Iris pigment epithelial cell (primary cell): ENCODE measurements at regions not wholly inside any gene's neighbourhood (a gene's known extent, or its start where the extent isn't known, plus 50 kb on each side); places are given as distances from the start of the nearest gene placed in this dataset.
A peak's percentile ranks its signal among the peaks of the same experiment; 100 is the strongest.
"Not testable (repeated sequence)": the region's sequence is repeated elsewhere in the genome, so short reads cannot be mapped to it uniquely, and the experiment has no call there.

Source experiments
- DNase-seq: peaks from one replicate; pipeline ENCODE4 v3.0.0-alpha.2; 2011; ENCODE audit warnings: low read depth

DNA sequence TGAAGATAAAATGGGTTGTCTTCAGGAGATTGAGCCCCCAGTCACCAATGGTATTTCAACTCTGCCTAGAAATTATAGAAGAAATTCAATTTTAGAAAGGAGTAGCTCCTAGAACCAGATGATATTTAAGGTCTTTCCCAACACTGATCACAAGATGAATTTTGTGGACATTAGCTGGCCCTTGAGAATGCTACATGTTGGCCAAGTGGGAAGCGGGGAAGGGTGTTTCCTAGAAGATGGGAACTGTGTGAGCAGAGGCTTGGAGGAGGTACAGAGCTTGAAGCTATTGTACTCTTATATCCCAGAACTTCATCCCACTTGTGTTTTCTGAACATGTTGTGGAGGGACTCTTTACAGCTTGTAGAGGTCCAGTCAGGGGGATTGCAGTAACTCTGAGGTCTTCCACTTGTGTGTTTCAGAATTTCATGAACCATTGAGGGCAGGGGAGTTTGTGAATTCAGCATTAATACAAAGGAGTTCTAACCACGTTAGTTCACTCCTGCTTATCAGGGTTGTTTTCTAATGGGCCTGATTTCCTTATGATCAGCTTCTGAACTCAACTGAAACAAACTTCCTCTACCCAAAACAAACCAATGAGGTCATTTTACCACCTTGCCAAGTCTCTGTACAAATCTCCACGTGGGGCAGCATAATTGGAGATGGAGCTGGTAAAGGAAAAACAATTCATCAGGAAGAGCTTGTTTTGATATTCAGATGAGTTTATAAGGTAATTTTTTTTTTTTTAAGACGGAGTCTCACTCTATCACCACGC, 152.6 kb upstream of the TPM1 start:
- peak; percentile 66 for DNase-seq

DNA sequence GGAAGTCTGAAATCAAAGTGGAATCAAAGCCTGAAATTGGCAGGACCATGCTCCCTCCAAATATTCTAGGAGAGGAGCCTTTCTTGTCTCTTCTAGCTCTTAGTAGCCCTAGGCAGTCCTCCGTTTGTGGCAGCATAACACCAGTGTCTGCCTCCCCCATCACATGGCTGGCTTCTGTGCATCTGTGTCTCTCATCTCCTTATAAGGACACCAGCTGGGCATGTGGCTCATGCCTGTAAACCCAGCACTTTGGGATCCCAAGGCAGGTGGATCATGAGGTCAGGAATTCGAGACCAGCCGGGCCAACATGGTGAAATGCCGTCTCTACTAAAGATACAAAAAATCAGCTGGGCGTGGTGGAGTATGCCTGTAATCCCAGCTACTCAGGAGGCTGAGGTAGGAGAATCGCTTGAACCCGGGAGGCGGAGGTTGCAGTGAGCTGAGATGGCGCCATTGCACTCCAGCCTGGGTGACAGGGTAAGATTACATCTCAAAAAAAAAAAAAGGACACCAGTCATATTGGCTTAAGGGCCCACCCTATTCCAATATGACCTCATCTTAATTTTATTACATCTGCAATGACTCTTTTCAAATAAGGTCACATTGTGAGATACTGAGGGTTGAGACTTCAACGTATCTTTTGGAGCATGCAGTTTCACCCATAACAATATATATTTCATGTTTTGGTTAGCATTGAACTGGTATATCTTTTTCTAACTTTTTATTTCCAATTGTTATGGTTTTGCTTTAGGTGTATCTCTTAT, 148.0 kb upstream of the TPM1 start:
- no peak for DNase-seq

DNA sequence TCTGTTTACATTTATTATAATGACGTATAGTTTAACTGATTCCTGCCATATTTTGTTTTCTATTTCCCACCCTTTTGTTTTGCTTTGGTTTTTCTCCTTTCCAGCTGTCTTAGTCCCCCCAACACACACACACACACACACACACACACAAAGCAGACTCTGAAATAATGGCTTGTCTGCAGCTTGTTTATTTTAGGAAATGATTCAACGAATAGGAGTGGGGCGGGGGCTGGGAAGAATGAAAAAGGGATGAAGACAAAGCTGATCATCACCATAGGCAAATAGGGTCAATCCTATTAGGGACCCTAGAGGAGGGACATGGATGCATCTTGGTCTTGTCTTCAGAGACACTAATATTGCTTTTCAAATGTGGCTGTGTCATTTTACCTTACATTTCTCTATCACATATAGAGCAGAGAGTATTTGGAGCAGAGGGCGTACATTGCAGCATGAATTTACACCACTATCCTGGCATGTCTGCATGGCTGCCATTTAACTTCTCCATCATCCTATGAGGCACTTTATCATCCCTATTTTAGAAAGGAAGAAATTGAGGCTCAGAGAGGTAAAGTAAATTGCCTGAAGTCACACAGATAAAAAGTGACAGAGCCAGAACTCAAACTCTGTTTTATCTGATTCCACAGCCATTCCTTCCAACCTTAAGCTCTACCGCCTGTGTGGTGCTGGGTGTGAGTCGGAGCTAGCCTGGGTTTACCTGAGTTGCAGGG, 147.2 kb upstream of the TPM1 start:
- DNase-seq = peak; percentile 87

- peak; percentile 91 for DNase-seq
These were observed 146.6 kb upstream of the TPM1 start for GRCh38 chr15:62895905-62896316.

- DNase-seq = no peak
These were observed 146.1 kb upstream of the TPM1 start for GRCh38 chr15:62896380-62896866.

DNA sequence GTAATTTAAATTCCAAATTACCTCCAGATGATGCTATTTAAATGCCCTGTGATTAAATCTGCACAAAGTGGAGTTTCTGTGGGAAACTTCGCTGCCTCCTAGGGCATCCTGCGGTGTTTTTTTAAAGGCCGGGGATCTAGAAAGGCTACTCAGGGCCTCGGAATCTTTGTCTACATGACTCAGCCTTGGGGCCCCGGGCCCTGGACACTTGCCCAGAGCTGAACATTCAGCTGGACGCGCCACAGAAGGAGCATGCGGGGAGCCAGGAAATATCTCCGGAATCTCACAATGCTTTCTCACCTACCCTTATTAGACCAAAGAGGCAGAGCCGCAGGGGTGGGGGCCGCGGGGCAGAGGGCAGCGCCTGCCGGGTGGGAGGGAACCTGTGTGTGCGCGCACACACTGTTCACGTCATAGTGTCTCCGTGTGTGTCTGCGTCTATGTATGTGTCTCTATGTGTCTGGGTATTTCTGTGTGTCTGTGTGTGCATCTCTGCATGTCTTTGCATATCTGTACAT, 145.5 kb upstream of the TPM1 start:
- DNase-seq = peak; percentile 99

- DNase-seq = no peak
These were observed 144.9 kb upstream of the TPM1 start for GRCh38 chr15:62897634-62898033.

DNA sequence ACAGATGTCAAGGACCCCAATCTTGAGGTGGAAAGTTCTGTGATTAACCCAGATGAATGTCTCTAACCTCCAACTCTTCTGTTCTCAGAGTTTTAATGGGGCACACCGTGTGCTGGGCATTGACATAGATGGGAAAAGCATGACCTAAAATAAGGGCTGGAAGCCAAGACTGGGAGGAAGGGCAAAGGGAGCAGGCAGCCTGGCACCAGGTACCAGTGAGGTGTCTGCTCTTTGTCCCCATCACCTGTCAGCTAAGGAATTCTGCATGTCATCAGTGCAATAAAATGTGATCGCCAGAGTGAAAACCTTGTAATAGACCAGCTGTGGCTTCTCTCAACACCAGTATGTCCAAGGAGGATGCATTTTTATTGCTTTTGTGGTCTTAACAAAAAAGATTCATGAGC, 143.5 kb upstream of the TPM1 start:
- no peak for DNase-seq

DNA sequence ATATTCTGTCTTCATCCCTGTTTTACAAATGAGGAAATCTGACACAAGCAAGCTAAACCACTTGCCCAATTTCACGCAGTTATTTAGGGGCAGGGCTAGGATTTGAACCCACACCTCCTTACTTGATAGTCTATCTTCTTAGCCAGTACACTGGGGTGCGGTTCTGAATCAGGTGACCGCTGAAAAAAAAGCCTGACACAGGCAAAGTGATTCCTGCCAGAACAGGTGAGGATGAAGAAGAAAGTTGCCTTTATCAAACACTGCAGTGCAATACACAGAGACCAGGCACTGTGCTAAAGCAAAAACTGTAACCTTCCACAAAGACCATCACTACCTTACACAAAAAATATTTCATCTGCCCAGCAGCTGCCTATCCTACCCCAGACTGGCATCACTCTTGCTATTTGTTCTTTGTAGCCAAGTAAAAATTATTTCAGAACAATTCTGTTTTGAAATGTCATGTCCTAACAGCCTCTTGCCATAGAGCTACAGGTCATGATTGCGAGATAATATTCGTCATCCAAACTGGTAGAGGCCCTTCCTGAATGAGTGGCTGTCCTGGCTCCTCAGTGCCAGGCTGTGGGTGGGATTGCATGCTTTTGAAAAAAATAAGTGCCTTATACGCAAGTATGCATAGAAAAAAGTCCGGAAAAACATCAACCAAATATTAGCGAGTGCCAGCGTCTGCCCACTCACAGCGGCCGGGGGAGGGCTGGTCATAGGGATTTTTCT, 142.3 kb upstream of the TPM1 start:
- no peak for DNase-seq

GRCh38 chr15:62901087-62901486, 141.5 kb upstream of the TPM1 start:
- no peak for DNase-seq

DNA sequence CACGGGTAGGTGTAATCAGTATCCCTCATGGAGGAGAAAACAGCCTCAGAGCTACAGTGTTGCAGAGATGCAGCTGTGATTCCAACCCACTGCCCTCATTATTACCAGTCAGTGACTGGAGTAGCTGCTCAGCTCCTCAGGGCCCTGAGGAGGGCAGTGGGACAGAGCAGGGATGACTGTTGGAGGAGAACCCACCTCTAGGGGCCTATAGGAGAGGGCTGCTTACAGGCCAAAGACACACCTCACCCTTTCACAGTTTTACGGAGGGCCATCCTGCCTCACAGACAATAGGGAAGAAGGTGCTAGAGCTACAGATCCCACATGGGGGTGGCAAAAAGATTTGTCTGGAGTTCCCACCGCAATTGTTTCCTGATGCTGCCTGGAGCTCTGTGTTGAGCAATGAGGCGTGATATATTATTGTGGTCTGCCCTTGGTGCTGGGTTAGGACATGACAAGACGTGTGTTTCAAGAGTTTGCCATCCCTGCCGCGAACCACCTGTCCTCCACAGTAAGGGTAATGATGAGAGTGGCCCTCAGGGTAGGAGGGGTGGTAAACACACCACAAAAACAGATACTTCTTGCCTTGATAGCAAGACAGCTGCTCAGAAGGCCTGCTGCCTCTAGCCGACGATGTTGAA, 140.5 kb upstream of the TPM1 start:
- DNase-seq = no peak

GRCh38 chr15:62902821-62903220, 139.7 kb upstream of the TPM1 start:
- no peak for DNase-seq

- no peak for DNase-seq
These were observed 139.1 kb upstream of the TPM1 start for GRCh38 chr15:62903437-62903836.

- no peak for DNase-seq
These were observed 138.3 kb upstream of the TPM1 start for GRCh38 chr15:62904041-62904910.

- no peak for DNase-seq
These were observed 135.9 kb upstream of the TPM1 start for GRCh38 chr15:62906627-62907026.

DNA sequence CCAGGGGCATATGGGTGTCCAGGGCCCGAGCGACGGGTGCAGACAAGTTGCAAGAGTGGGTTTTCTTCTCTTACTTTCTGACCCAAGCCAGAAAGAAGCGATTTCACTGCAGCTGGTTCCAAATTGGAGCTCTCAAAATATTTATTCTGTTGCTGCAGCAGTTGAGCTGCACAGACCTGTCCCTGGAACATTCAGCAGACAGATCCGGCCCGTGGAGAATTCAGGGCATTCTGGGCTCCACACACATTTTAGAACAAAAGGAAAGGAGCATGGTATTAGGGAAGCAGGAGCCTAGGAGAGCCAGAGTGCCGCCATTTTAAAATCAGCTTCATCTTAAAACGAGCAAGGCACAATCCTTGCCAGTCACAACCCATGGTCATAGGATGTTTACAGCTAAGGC, 135.3 kb upstream of the TPM1 start:
- no peak for DNase-seq

DNA sequence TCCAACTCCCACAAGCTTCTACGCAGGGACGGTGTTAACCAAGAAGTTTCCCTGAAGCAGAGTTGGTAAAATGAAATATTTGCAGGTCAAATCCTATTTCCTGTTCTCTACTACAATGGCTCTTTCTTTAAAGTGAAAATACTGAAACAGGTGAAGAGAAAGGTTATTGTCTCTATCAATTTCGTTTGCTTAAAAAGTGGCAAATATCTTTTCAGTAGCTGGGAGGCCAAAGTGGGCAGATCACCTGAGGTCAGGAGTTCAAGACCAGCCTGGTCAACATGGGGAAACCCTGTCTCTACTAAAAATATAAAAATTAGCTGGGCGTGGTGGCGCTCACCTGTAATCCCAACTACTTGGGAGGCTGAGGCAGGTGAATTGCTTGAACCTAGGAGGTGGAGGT, 134.2 kb upstream of the TPM1 start:
- DNase-seq = not testable (repeated sequence)

GRCh38 chr15:62909257-62909656, 133.3 kb upstream of the TPM1 start:
- no peak for DNase-seq

DNA sequence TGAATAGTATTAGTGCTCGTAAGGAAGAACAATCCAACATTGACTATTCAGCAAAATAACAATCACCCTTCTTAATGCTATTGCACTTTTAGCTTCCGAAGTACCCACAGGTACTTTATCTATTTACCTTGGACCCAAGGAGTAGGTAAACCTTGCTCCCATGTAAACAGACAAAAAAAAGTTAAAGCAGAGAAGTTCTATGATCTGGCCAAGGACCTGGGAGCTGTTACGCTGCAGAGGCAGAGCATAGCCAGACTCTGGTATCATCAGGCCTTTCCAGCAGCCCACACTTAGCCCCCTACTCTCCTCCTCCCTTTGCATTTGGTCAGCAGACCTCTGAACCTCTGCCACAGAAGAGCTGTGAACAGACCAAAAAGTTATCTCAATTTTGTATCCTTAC, 130.3 kb upstream of the TPM1 start:
- DNase-seq = no peak

- DNase-seq = no peak
These were observed 129.7 kb upstream of the TPM1 start for GRCh38 chr15:62912808-62913207.
